Psoas muscle (tissue), 7 donors: ENCODE measurements at regions not wholly inside any gene's neighbourhood (a gene's known extent, or its start where the extent isn't known, plus 50 kb on each side); places are given as distances from the start of the nearest gene placed in this dataset.

ENCODE experiments used
- ATAC-seq, 4 donors: fragments of 200-7000 bp; cut with Tn5 transposase; one replicate each; pipeline ENCODE4 v1.9.1; 2020; ENCODE audit warnings: moderate library complexity in 3 of 4, mild to moderate bottlenecking in 2 of 4
- DNase-seq, 2 donors: peaks; one replicate each; pipeline ENCODE4 v3.0.0-alpha.2; 2020
- H3K27ac ChIP-seq: fragments of 200-600 bp; one replicate; pipeline ENCODE4 v1.8.0; 2022
- H3K27me3 ChIP-seq, 3 donors: fragments of 200-600 bp in 1 of 3; one replicate each; pipeline versions ENCODE4 v1.6.1 to v1.8.0; 2013 to 2022; ENCODE audit warnings: low read length in 2 of 3, mild to moderate bottlenecking in 2 of 3, moderate library complexity in 1 of 3; ENCODE audit not compliant: insufficient read depth in 3 of 3
- H3K36me3 ChIP-seq, 2 donors: fragments of 200-600 bp in 1 of 2; one replicate each; pipeline versions ENCODE4 v1.6.1 to v1.8.0; 2013 to 2022; ENCODE audit warnings: low read depth in 1 of 2, mild to moderate bottlenecking in 1 of 2, moderate library complexity in 1 of 2; ENCODE audit not compliant: insufficient read depth in 1 of 2
- H3K4me1 ChIP-seq: fragments of 200-600 bp; one replicate; pipeline ENCODE4 v1.8.0; 2022
- H3K4me3 ChIP-seq: fragments of 200-600 bp; one replicate; pipeline ENCODE4 v1.8.0; 2022; ENCODE audit warnings: mild to moderate bottlenecking
- H3K9me3 ChIP-seq: fragments of 200-600 bp; one replicate; pipeline ENCODE4 v1.8.0; 2022
- WGBS, 3 donors: extraction: QIAGEN DNeasy Blood & Tissue Kit; methylation state at CpG; one replicate each; pipeline versions ENCODE4 v1.1.6 to v1.1.7; 2013; 5-methylcytosine and 5-hydroxymethylcytosine counted together
- intact Hi-C, 2 donors: fragments of 100-400 bp; cut with DNase I; formaldehyde crosslinking; loops; one replicate each; pipeline versions ENCODE4 v1.11.0 to v1.14.2; 2022
- TF ChIP-seq, protein P1 (sequence below): fragments of 200-600 bp; IDR thresholded peaks from one replicate; pipeline ENCODE4 v1.8.0; 2022; ENCODE audit warnings: antibody characterized with exemption
- donor health status: healthy with polysubstance abuse.
- donor health status: DM: no; HTN: no; CAD: no; lungs with moderate emphysema.
- donor health status: Bipolar disorder and iron deficiency.
- donor health status: healthy.
- donor health status: DM: yes; HTN: yes; CAD: no.
- donor health status: DM: no; HTN: no; CAD: no.
- donor health status: DM: yes; HTN: yes; CAD: no.

DNA sequence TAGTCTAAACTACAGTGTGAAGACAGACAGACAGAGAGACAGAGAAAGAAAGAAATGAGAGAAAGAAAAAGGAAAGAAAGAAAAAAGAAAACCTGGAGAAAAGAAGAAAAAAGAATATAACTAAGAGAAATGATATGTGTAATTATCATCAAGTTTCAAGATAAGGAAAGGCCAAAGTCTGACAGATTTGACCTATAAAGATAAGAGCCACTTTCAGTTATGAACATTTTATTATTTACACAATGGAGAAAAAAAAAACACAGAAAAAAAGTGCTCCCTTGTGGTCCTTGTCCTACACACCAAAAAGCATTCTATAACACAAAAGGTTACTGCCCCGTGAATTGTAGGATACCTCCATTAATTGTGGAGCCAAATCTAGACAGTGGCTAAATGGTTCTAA lies 937.2 kb upstream of the DDX18 start:
- intact Hi-C loops = no loop called here
- no peaks in the 10 kb centered on the region for H3K9me3 ChIP-seq
- DNase-seq (no peak), ATAC-seq (no peak)
- H3K4me3 ChIP-seq = no peak overlapping the region
- no peak overlapping the region for H3K27ac ChIP-seq
- no peaks in the 10 kb centered on the region for H3K27me3 ChIP-seq
- WGBS, 3 donors = 77 to 81% (median 77%) methylated on average over 1 of the region's 1 CpG
- H3K36me3 ChIP-seq = no peaks in the 10 kb centered on the region
- H3K4me1 ChIP-seq = no peaks in the 10 kb centered on the region
- TF ChIP-seq, protein P1, sequence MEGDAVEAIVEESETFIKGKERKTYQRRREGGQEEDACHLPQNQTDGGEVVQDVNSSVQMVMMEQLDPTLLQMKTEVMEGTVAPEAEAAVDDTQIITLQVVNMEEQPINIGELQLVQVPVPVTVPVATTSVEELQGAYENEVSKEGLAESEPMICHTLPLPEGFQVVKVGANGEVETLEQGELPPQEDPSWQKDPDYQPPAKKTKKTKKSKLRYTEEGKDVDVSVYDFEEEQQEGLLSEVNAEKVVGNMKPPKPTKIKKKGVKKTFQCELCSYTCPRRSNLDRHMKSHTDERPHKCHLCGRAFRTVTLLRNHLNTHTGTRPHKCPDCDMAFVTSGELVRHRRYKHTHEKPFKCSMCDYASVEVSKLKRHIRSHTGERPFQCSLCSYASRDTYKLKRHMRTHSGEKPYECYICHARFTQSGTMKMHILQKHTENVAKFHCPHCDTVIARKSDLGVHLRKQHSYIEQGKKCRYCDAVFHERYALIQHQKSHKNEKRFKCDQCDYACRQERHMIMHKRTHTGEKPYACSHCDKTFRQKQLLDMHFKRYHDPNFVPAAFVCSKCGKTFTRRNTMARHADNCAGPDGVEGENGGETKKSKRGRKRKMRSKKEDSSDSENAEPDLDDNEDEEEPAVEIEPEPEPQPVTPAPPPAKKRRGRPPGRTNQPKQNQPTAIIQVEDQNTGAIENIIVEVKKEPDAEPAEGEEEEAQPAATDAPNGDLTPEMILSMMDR = no peak

DNA sequence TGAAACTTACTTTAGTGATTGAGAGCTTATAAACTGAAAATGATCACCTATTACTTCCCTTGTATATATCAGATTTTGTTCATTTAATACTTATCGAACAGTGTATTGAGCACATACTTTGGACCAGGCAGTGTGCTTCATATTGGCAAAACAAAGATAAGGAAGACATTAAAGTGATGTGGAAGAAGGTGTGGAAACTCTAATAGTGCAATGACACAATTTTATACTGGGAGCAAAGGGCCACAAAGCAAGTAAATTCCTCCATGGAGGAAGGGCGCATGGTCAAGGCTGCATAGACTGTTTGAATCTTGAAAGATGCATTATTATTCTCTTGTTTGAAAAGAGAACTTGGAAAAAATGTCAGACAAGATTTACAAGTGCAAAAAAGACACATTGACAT lies 936.5 kb upstream of the DDX18 start:
- no peaks in the 10 kb centered on the region for H3K9me3 ChIP-seq
- H3K27ac ChIP-seq = no peak overlapping the region
- TF ChIP-seq, protein P1 = no peak

DNA sequence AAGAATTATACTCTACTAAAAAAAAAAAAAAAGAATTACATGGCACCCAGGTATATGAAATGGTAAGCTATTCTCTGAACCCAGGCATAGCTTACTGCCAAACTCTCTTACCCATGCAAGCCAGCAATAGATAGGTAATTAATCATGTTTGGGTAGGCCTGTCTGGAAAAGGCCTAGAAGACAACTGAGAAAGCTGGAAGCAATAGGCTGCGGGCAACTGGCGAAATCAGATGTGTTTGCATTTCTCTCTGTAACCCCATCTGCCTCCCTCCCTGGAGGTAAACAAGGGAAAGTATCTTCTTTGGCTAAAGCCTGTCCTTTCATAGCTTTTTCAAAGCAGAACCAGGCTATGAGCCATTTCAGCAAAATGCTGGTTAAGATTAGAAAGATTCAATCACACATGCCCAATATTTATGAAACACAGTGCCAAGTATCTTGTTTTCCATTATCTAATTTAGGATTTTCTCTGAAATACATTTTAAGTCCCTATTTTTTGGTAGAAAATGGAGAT lies 934.8 kb upstream of the DDX18 start:
- no peak for ATAC-seq
- intact Hi-C loops = no loop called here
- Histone ChIP-seq H3K4me3 (no peak overlapping the region), H3K4me1 (no peaks in the 10 kb centered on the region), H3K27ac (no peak overlapping the region), H3K9me3 (no peaks in the 10 kb centered on the region), H3K36me3 (no peaks in the 10 kb centered on the region), H3K27me3 (no peaks in the 10 kb centered on the region)
- 35 to 66% (median 55%) methylated on average over 2 of the region's 2 CpGs for WGBS, 3 donors
- TF ChIP-seq, protein P1 = no peak
- DNase-seq = no peak

More for the DNA sequence above, 936.5 kb upstream of the DDX18 start:
- ATAC-seq (no peak), DNase-seq (no peak)
- H3K27me3 ChIP-seq = no peaks in the 10 kb centered on the region
- intact Hi-C loops = no loop called here
- H3K36me3 ChIP-seq = no peaks in the 10 kb centered on the region
- 91 to 96% (median 91%) methylated on average over 2 of the region's 2 CpGs for WGBS, 3 donors
- no peak overlapping the region for H3K4me3 ChIP-seq
- H3K4me1 ChIP-seq = no peaks in the 10 kb centered on the region

DNA sequence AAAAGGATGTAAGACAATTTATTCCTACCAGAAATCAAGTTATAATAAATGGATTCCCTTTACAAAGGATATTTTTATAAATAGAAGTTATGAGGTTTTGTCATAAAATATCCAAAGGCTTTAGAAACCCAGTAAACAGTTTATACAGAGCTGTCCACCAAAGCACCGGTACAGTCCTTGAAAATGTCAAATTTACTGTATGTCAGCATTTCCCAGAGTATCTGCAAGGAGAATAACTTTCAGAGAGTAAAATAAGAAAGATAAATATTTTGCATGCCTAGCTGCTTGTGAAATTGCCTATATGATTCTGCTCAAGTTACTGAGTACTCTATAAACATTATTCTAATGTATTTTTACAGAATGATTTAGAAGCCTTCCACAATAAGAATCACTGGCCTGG lies 923.3 kb upstream of the DDX18 start:
- H3K36me3 ChIP-seq = no peaks in the 10 kb centered on the region
- no peak for DNase-seq
- intact Hi-C loops = no loop called here
- peaks cover 7% of the 10 kb centered on the region for H3K9me3 ChIP-seq
- H3K4me3 ChIP-seq = no peak overlapping the region
- no peak for ATAC-seq
- H3K27me3 ChIP-seq = no peaks in the 10 kb centered on the region
- TF ChIP-seq, protein P1 = no peak
- no peaks in the 10 kb centered on the region for H3K4me1 ChIP-seq
- WGBS, 3 donors = 76 to 89% (median 83%) methylated on average over 1 of the region's 1 CpG
- H3K27ac ChIP-seq = no peak overlapping the region

DNA sequence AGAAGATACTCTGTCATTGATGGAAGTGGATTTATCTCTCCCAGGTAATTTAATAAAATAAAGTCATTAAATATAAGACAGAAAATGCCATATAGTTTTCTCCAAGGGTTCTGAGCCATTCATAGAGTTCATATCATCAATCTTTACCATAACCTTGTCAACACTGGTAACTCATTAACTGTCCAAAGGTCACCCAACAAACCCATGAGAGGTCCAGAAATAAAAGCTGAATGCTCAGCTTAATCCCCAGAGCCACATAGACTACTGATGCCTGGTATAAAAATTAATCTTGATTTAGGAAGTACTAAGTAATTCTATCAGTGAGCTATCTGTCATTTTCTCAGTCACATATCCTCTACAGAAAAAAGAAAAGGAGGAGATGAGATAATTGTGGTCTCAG lies 903.0 kb upstream of the DDX18 start:
- no peak for DNase-seq
- intact Hi-C loops = no loop called here
- TF ChIP-seq, protein P1 = no peak

More for the DNA sequence above, 903.0 kb upstream of the DDX18 start:
- Histone ChIP-seq H3K4me3 (no peak overlapping the region), H3K4me1 (no peaks in the 10 kb centered on the region), H3K27ac (no peak overlapping the region), H3K36me3 (no peaks in the 10 kb centered on the region), H3K9me3 (no peaks in the 10 kb centered on the region), H3K27me3 (no peaks in the 10 kb centered on the region)
- no peak for ATAC-seq
